H1 (cell line): ENCODE measurements at regions not wholly inside any gene's neighbourhood (a gene's known extent, or its start where the extent isn't known, plus 50 kb on each side); places are given as distances from the start of the nearest gene placed in this dataset.
A peak's percentile ranks its signal among the peaks of the same experiment; 100 is the strongest.

ENCODE experiments used
- CTCF ChIA-PET: fragments of 300-600 bp; sonication (Branson Sonifier 250); formaldehyde crosslinking; loops from one replicate; lab custom pipeline; 2021; ENCODE audit not compliant: partially characterized antibody; lab: Charles Lee
- POLR2A ChIA-PET: fragments of 300-600 bp; sonication (Branson Sonifier 250); formaldehyde crosslinking; loops from one replicate; lab custom pipeline; 2021; ENCODE audit warnings: inconsistent platforms; ENCODE audit not compliant: partially characterized antibody; lab: Charles Lee
- DNase-seq, 2 experiments: peaks; one replicate each; pipeline versions ENCODE4 v3.0.0 to v3.0.0-alpha.2; 2010 to 2022; ENCODE audit warnings: low spot score in 2 of 2, low read depth in 1 of 2, mixed read lengths in 1 of 2
- FAIRE-seq: peaks from 2 replicates; lab custom pipeline; 2011; peaks lifted over from hg19 to GRCh38; lab: Jason Lieb, UNC
- H2AFZ ChIP-seq: 2 replicates; pipeline ENCODE4 v1.8.1; 2012; ENCODE audit warnings: low read length, inconsistent platforms
- H2AK5ac ChIP-seq: 2 replicates; pipeline ENCODE4 v1.6.1; 2013; ENCODE audit warnings: low read depth, low read length
- H2BK120ac ChIP-seq: replicated peaks from 2 replicates; pipeline ENCODE3; 2013; ENCODE audit warnings: low read depth, low read length, inconsistent platforms
- H2BK12ac ChIP-seq: 2 replicates; pipeline ENCODE4 v1.6.1; 2013; ENCODE audit warnings: low read depth, low read length
- H2BK15ac ChIP-seq: 2 replicates; pipeline ENCODE4 v1.6.1; 2013; ENCODE audit warnings: low read length
- H2BK20ac ChIP-seq: 2 replicates; pipeline ENCODE4 v1.6.1; 2013; ENCODE audit warnings: low read length
- H2BK5ac ChIP-seq: 2 replicates; pipeline ENCODE4 v1.6.1; 2013; ENCODE audit warnings: low read depth, low read length
- H3K14ac ChIP-seq: 2 replicates; pipeline ENCODE4 v1.6.1; 2013; ENCODE audit warnings: inconsistent platforms; ENCODE audit not compliant: insufficient read length
- H3K18ac ChIP-seq: 2 replicates; pipeline ENCODE4 v1.6.1; 2013; ENCODE audit warnings: low read length; ENCODE audit errors: extremely low read depth
- H3K23ac ChIP-seq: 2 replicates; pipeline ENCODE4 v1.6.1; 2013; ENCODE audit warnings: inconsistent platforms; ENCODE audit not compliant: insufficient read length
- H3K23me2 ChIP-seq: 2 replicates; pipeline ENCODE4 v1.6.1; 2013; ENCODE audit warnings: low read depth, low read length
- H3K27ac ChIP-seq: 2 replicates; pipeline ENCODE4 v1.6.1; 2011; ENCODE audit warnings: low read depth, low read length, inconsistent platforms
- H3K27me3 ChIP-seq, 4 experiments: replicated peaks in 1 of 4; 1 replicate in 1 of 4; 2 replicates in 3 of 4; pipeline versions ENCODE4 v1.6.1 to v1.8.1; 2011 to 2013; ENCODE audit warnings: low read length in 3 of 4, mild to moderate bottlenecking in 3 of 4, inconsistent platforms in 2 of 4, mixed read lengths in 2 of 4, moderate library complexity in 1 of 4; ENCODE audit not compliant: control insufficient read depth in 3 of 4, insufficient read depth in 3 of 4; ENCODE audit errors: extremely low read depth in 1 of 4
- H3K36me3 ChIP-seq, 4 experiments: 2 replicates each; pipeline versions ENCODE4 v1.6.1 to v1.8.1; 2011 to 2013; ENCODE audit warnings: mild to moderate bottlenecking in 4 of 4, low read length in 3 of 4, moderate library complexity in 2 of 4, control low read depth in 1 of 4, inconsistent platforms in 1 of 4; ENCODE audit not compliant: insufficient read depth in 4 of 4, control insufficient read depth in 2 of 4
- H3K4ac ChIP-seq: replicated peaks from 2 replicates; pipeline ENCODE3; 2013; ENCODE audit warnings: low read length, low read depth, mixed read lengths, inconsistent platforms; ENCODE audit not compliant: insufficient read length
- H3K4me1 ChIP-seq, 4 experiments: replicated peaks in 1 of 4; 1 replicate in 1 of 4; 2 replicates in 3 of 4; pipeline versions ENCODE4 v1.6.1 to v1.8.1; 2011 to 2013; ENCODE audit warnings: low read length in 3 of 4, inconsistent platforms in 2 of 4, mixed read lengths in 1 of 4; ENCODE audit not compliant: insufficient read depth in 4 of 4, control insufficient read depth in 3 of 4
- H3K4me2 ChIP-seq, 2 experiments: 2 replicates each; pipeline versions ENCODE4 v1.6.1 to v1.8.1; 2011 to 2013; ENCODE audit warnings: low read depth in 2 of 2, low read length in 2 of 2, control low read depth in 1 of 2, inconsistent platforms in 1 of 2, mild to moderate bottlenecking in 1 of 2; ENCODE audit not compliant: insufficient read depth in 1 of 2
- H3K4me3 ChIP-seq, 4 experiments: fragments of 200-600, 300-600 bp in 1 of 4; sonication (generic), shearing (Covaris generic), sonication (Bioruptor Twin) in 1 of 4; 2 replicates each; pipeline versions ENCODE4 v1.5.1 to v1.8.1; 2011 to 2016; ENCODE audit warnings: low read length in 4 of 4, low read depth in 3 of 4, control low read depth in 2 of 4, inconsistent platforms in 2 of 4, mild to moderate bottlenecking in 2 of 4, mixed read lengths in 1 of 4, moderate library complexity in 1 of 4; ENCODE audit not compliant: insufficient read depth in 2 of 4; ENCODE audit errors: extremely low read depth in 1 of 4
- H3K56ac ChIP-seq: replicated peaks from 2 replicates; pipeline ENCODE3; 2013; ENCODE audit warnings: low read depth, mild to moderate bottlenecking, mixed read lengths, low read length, inconsistent platforms; ENCODE audit not compliant: insufficient read length
- H3K79me1 ChIP-seq: 2 replicates; pipeline ENCODE4 v1.6.1; 2013; ENCODE audit warnings: low read depth, low read length, control low read depth
- H3K79me2 ChIP-seq, 2 experiments: 2 replicates each; pipeline versions ENCODE4 v1.6.1 to v1.8.1; 2012 to 2013; ENCODE audit warnings: low read length in 2 of 2, mild to moderate bottlenecking in 2 of 2, inconsistent platforms in 1 of 2; ENCODE audit not compliant: insufficient read depth in 2 of 2, control insufficient read depth in 1 of 2
- H3K9ac ChIP-seq, 4 experiments: replicated peaks in 1 of 4; 1 replicate in 1 of 4; 2 replicates in 3 of 4; pipeline versions ENCODE4 v1.6.1 to v1.8.1; 2011 to 2013; ENCODE audit warnings: low read depth in 3 of 4, low read length in 3 of 4, control low read depth in 2 of 4, mild to moderate bottlenecking in 2 of 4, moderate library complexity in 2 of 4, inconsistent platforms in 1 of 4; ENCODE audit errors: extremely low read depth in 1 of 4
- H3K9me3 ChIP-seq, 2 experiments: 2 replicates each; pipeline versions ENCODE4 v1.6.1 to v1.8.1; 2012 to 2013; ENCODE audit warnings: mild to moderate bottlenecking in 2 of 2, moderate library complexity in 2 of 2, control low read depth in 1 of 2, inconsistent platforms in 1 of 2, low read depth in 1 of 2, low read length in 1 of 2, mixed read lengths in 1 of 2; ENCODE audit not compliant: insufficient read depth in 2 of 2
- H4K20me1 ChIP-seq, 2 experiments: replicated peaks in 1 of 2; 2 replicates each; pipeline versions ENCODE3 to v1.8.1; 2011 to 2013; ENCODE audit warnings: inconsistent platforms in 2 of 2, low read length in 2 of 2, mild to moderate bottlenecking in 1 of 2; ENCODE audit not compliant: insufficient read depth in 2 of 2, control insufficient read depth in 1 of 2
- H4K5ac ChIP-seq: 2 replicates; pipeline ENCODE4 v1.6.1; 2013; ENCODE audit warnings: low read length, low read depth, mixed read lengths, inconsistent platforms; ENCODE audit not compliant: insufficient read length
- H4K8ac ChIP-seq: 2 replicates; pipeline ENCODE4 v1.8.0; 2013; ENCODE audit warnings: mild to moderate bottlenecking, moderate library complexity, low read length, inconsistent platforms; ENCODE audit not compliant: insufficient read depth; ENCODE audit errors: extremely low read depth
- H4K91ac ChIP-seq: replicated peaks from 2 replicates; pipeline ENCODE3; 2013; ENCODE audit warnings: low read length, mixed read lengths, inconsistent platforms; ENCODE audit not compliant: insufficient read length
- BCL11A ChIP-seq, 2 experiments: IDR thresholded peaks; one replicate each; pipeline ENCODE4 v1.6.1; 2011; ENCODE audit warnings: low read depth in 2 of 2, low read length in 2 of 2, mild to moderate bottlenecking in 2 of 2
- EZH2 ChIP-seq: fragments of 200-600 bp; sonication (generic); IDR thresholded peaks from 2 replicates; pipeline ENCODE4 v1.7.1; 2012; ENCODE audit warnings: low read depth, mild to moderate bottlenecking, moderate library complexity, low read length, inconsistent platforms; ENCODE audit not compliant: severe bottlenecking
- FOSL1 ChIP-seq: IDR thresholded peaks from 2 replicates; pipeline ENCODE4 v1.6.1; 2011; ENCODE audit warnings: mild to moderate bottlenecking, low read depth, low read length, moderate library complexity; ENCODE audit not compliant: insufficient read depth
- GTF2F1 ChIP-seq: IDR thresholded peaks from 2 replicates; pipeline ENCODE4 v1.6.1; 2012; ENCODE audit warnings: low read depth, low read length, improper control_type of control experiment, borderline replicate concordance
- JUND ChIP-seq: IDR thresholded peaks from 2 replicates; pipeline ENCODE4 v1.6.1; 2011; ENCODE audit warnings: mild to moderate bottlenecking, improper control_type of control experiment, low read length
- MAFK ChIP-seq: IDR thresholded peaks from 2 replicates; pipeline ENCODE4 v1.6.1; 2012; ENCODE audit warnings: low read depth, mild to moderate bottlenecking, improper control_type of control experiment, low read length
- SAP30 ChIP-seq: fragments of 300-600 bp; sonication (generic); IDR thresholded peaks from 2 replicates; pipeline ENCODE4 v1.7.1; 2012; ENCODE audit warnings: low read length, moderate library complexity, mild to moderate bottlenecking, inconsistent platforms; ENCODE audit not compliant: insufficient read depth, insufficient replicate concordance
- SRF ChIP-seq: IDR thresholded peaks from 2 replicates; pipeline ENCODE4 v1.6.1; 2011; ENCODE audit warnings: mild to moderate bottlenecking, low read depth, low read length, moderate library complexity
- WGBS, 2 experiments: shearing (Covaris generic) in 1 of 2; methylation state at CpG; one replicate each; pipeline versions ENCODE4 v1.1.6 to v1.1.7; 2013 to 2015; ENCODE audit warnings: low lambda C conversion rate in 2 of 2, mixed read lengths in 2 of 2, inconsistent platforms in 1 of 2, low coverage in 1 of 2, missing lambda C conversion rate in 1 of 2; ENCODE audit not compliant: insufficient replicate concordance in 2 of 2, insufficient coverage in 1 of 2, insufficient read length in 1 of 2; ENCODE audit errors: extremely low coverage in 1 of 2, missing lambda C conversion rate in 1 of 2; 5-methylcytosine and 5-hydroxymethylcytosine counted together
- TF ChIP-seq, protein P1 (sequence below), 3 experiments: IDR thresholded peaks; 1 replicate in 2 of 3; 2 replicates in 1 of 3; pipeline versions ENCODE4 v1.5.1 to v1.6.1; 2011; ENCODE audit warnings: low read length in 3 of 3, mild to moderate bottlenecking in 3 of 3, inconsistent platforms in 2 of 3, low read depth in 1 of 3, moderate library complexity in 1 of 3; ENCODE audit not compliant: insufficient read depth in 1 of 3; ENCODE audit errors: control extremely low read depth in 1 of 3
- TF ChIP-seq, protein P2 (sequence below): IDR thresholded peaks from 2 replicates; pipeline ENCODE4 v1.6.1; 2012; ENCODE audit warnings: low read length, inconsistent platforms

DNA sequence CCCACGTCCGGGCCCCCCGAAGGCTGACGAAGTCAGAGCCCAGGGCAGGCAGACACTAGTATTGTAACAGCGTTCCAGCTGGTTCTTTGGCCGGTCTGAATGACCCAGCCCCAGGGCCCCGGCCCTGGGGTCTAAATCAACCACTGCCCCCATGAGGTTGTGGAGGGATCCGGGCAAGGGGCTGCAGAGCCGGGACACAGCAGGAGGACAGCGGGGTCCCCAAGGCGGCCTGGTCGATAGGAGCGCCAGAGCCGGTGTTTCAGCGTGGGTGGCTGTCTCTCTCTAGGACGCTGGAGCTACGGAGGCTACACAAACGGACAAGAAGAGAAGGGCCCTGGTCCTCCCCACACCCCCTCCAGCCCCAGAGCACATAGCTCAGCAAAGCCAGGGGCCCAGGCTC is 101.8 kb downstream of the RBFOX3 start:
- H2BK120ac ChIP-seq: no peak overlapping the region
- no peak overlapping the region for H3K4me3 ChIP-seq
- WGBS, 2 experiments: 87% methylated on average over 18 of the region's 18 CpGs; no CpG with 5 or more reads in 1 of the 2 experiments
- no peak overlapping the region for H3K18ac ChIP-seq
- peaks cover 4 to 12% of the 10 kb centered on the region in 2 experiments; a peak in 2 of 4 replicates for H3K9me3 ChIP-seq
- no peak overlapping the region for H2BK15ac ChIP-seq
- no peak overlapping the region for H4K5ac ChIP-seq
- no peaks in the 10 kb centered on the region for H4K20me1 ChIP-seq
- ChIA-PET POLR2A (no interaction called here), CTCF (interaction anchor here (0.6 to 1.8 kb wide), 8 partner anchors 9 to 178 kb away, joined by 3 to 5 read pairs (median 3); no protein-coding TSS in a partner anchor)
- H2BK12ac ChIP-seq: no peak overlapping the region
- H4K8ac ChIP-seq: no peak overlapping the region
- H3K56ac ChIP-seq: no peak overlapping the region
- DNase-seq (no peak), FAIRE-seq (no peak)
- H3K79me2 ChIP-seq: no peaks in the 10 kb centered on the region
- H4K91ac ChIP-seq: no peak overlapping the region
- H2BK20ac ChIP-seq: no peak overlapping the region
- no peak overlapping the region for H3K4ac ChIP-seq
- H3K23ac ChIP-seq: no peak overlapping the region
- H3K4me2 ChIP-seq: no peak overlapping the region
- H3K4me1 ChIP-seq: no peaks in the 10 kb centered on the region; a peak in 1 of 7 replicates
- H3K27me3 ChIP-seq: no peaks in the 10 kb centered on the region
- H3K79me1 ChIP-seq: no peaks in the 10 kb centered on the region
- H2AK5ac ChIP-seq: no peak overlapping the region
- no peak overlapping the region for H3K27ac ChIP-seq
- no peak overlapping the region for H3K14ac ChIP-seq
- no peaks in the 10 kb centered on the region for H3K23me2 ChIP-seq
- H2AFZ ChIP-seq: no peak overlapping the region
- H3K36me3 ChIP-seq: no peaks in the 10 kb centered on the region
- H2BK5ac ChIP-seq: no peak overlapping the region
- H3K9ac ChIP-seq: no peak overlapping the region
- no peak for TF ChIP-seq EZH2
- no peak for TF ChIP-seq MAFK
- TF ChIP-seq, protein P1, sequence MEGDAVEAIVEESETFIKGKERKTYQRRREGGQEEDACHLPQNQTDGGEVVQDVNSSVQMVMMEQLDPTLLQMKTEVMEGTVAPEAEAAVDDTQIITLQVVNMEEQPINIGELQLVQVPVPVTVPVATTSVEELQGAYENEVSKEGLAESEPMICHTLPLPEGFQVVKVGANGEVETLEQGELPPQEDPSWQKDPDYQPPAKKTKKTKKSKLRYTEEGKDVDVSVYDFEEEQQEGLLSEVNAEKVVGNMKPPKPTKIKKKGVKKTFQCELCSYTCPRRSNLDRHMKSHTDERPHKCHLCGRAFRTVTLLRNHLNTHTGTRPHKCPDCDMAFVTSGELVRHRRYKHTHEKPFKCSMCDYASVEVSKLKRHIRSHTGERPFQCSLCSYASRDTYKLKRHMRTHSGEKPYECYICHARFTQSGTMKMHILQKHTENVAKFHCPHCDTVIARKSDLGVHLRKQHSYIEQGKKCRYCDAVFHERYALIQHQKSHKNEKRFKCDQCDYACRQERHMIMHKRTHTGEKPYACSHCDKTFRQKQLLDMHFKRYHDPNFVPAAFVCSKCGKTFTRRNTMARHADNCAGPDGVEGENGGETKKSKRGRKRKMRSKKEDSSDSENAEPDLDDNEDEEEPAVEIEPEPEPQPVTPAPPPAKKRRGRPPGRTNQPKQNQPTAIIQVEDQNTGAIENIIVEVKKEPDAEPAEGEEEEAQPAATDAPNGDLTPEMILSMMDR (IDR thresholded peaks at IDR 0.05; ENCODE audit: control extremely low read depth in 1 of 3, insufficient read depth in 1 of 3, low read depth in 1 of 3, low read length in 3 of 3): 0 out of 4 replicates have a peak, but pooled peaks of 1 of the 3 experiments have one; percentile 5
- no peak for TF ChIP-seq JUND
- no peak for TF ChIP-seq SRF
- TF ChIP-seq SAP30: no peak
- TF ChIP-seq, protein P2, sequence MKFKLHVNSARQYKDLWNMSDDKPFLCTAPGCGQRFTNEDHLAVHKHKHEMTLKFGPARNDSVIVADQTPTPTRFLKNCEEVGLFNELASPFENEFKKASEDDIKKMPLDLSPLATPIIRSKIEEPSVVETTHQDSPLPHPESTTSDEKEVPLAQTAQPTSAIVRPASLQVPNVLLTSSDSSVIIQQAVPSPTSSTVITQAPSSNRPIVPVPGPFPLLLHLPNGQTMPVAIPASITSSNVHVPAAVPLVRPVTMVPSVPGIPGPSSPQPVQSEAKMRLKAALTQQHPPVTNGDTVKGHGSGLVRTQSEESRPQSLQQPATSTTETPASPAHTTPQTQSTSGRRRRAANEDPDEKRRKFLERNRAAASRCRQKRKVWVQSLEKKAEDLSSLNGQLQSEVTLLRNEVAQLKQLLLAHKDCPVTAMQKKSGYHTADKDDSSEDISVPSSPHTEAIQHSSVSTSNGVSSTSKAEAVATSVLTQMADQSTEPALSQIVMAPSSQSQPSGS: no peak
- no peak for TF ChIP-seq BCL11A (IDR thresholded peaks at IDR 0.05; ENCODE audit: low read depth in 2 of 2, low read length in 2 of 2)
- no peak for TF ChIP-seq GTF2F1
- no peak for TF ChIP-seq FOSL1
